GM19043 (cell line): ENCODE measurements at regions not wholly inside any gene's neighbourhood (a gene's known extent, or its start where the extent isn't known, plus 50 kb on each side); places are given as distances from the start of the nearest gene placed in this dataset.

Source experiments
- ATAC-seq: cut with Tn5 transposase; IDR thresholded peaks from one replicate; pipeline ENCODE4 v1.9.1; 2021; ENCODE audit warnings: low read depth; ENCODE audit not compliant: unreplicated experiment

- ATAC-seq = peak; percentile 50
Measured at GRCh38 chr2:215611609-215612386, 175.9 kb upstream of the FN1 start.

- ATAC-seq = no peak
Measured at GRCh38 chr2:215609089-215610032, 173.5 kb upstream of the FN1 start.

- ATAC-seq = no peak
Measured at GRCh38 chr2:215607766-215608165, 171.9 kb upstream of the FN1 start.

GRCh38 chr2:215606219-215606618 lies 170.4 kb upstream of the FN1 start:
- ATAC-seq = no peak

- no peak for ATAC-seq
Measured at GRCh38 chr2:215605214-215605613, 169.3 kb upstream of the FN1 start.

GRCh38 chr2:215604606-215605005 lies 168.7 kb upstream of the FN1 start:
- no peak for ATAC-seq

GRCh38 chr2:215603440-215603839 lies 167.6 kb upstream of the FN1 start:
- ATAC-seq = no peak

GRCh38 chr2:215602997-215603396 lies 167.1 kb upstream of the FN1 start:
- no peak for ATAC-seq

- ATAC-seq = no peak
Measured at GRCh38 chr2:215601990-215602721, 166.3 kb upstream of the FN1 start.

GRCh38 chr2:215601526-215601925 lies 165.7 kb upstream of the FN1 start:
- ATAC-seq = no peak

- no peak for ATAC-seq
Measured at GRCh38 chr2:215598376-215598975, 162.6 kb upstream of the FN1 start.

GRCh38 chr2:215597577-215597976 lies 161.7 kb upstream of the FN1 start:
- no peak for ATAC-seq

GRCh38 chr2:215594766-215595165 lies 158.9 kb upstream of the FN1 start:
- ATAC-seq = no peak

GRCh38 chr2:215590010-215590745 lies 154.3 kb upstream of the FN1 start:
- no peak for ATAC-seq

GRCh38 chr2:215583881-215584280 lies 148.0 kb upstream of the FN1 start:
- ATAC-seq = no peak

GRCh38 chr2:215579809-215580208 lies 143.9 kb upstream of the FN1 start:
- ATAC-seq = no peak

GRCh38 chr2:215577356-215577755 lies 141.5 kb upstream of the FN1 start:
- ATAC-seq = no peak

- no peak for ATAC-seq
Measured at GRCh38 chr2:215576572-215576971, 140.7 kb upstream of the FN1 start.

- no peak for ATAC-seq
Measured at GRCh38 chr2:215573496-215573895, 137.6 kb upstream of the FN1 start.

GRCh38 chr2:215572341-215572848 lies 136.5 kb upstream of the FN1 start:
- no peak for ATAC-seq
